ENCODE measurements at regions not wholly inside any gene's neighbourhood (a gene's known extent, or its start where the extent isn't known, plus 50 kb on each side); places are given as distances from the start of the nearest gene placed in this dataset.

DNA sequence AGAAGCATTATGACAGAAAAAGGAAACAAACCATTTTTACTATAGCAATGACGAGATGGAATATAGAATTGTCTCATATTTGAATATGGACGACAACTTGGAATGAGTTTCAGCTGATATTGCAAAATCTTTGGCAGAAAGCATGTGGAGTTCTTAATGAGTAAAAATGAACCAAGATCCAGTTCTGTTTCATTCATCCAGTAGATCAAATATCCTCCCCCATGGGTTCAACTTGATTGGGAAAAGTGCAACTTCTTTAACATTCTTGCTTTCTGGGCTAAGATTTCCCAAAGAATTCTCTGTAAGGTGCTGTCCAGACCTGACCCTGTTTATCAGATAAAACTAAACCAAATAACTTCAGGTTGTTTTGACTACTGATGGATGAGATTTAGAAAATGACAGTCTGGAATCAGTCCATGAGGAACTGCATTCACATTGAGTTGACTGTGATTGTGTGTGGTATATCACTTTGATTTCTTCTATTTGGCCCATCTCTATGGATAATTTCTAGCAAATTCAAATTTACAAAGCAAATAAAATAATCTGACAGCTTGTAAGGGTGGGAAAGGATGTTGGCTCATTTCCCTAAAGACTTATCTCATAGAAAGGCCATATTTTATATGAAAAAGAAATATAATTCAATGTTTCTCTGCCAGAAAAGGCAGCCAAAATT is 267.4 kb downstream of the ADAMTS20 start:
- Histone ChIP-seq H3K4me3 (ENCODE audit: low read depth in 1 of 2, low read length in 2 of 2) (no peak overlapping the region), H3K36me3 (ENCODE audit: insufficient read depth, low read length) (no peaks in the 10 kb centered on the region), H3K4me1 (ENCODE audit: insufficient read depth, low read length) (peaks cover 10% of the 10 kb centered on the region), H3K27ac (ENCODE audit: low read depth, low read length) (no peak overlapping the region), H3K9me3 (ENCODE audit: low read length) (no peaks in the 10 kb centered on the region), H3K27me3 (ENCODE audit: control insufficient read depth in 1 of 2, insufficient read depth in 2 of 2, low read length in 2 of 2) (no peaks in the 10 kb centered on the region), H3K9ac (ENCODE audit: low read length) (no peak overlapping the region)

DNA sequence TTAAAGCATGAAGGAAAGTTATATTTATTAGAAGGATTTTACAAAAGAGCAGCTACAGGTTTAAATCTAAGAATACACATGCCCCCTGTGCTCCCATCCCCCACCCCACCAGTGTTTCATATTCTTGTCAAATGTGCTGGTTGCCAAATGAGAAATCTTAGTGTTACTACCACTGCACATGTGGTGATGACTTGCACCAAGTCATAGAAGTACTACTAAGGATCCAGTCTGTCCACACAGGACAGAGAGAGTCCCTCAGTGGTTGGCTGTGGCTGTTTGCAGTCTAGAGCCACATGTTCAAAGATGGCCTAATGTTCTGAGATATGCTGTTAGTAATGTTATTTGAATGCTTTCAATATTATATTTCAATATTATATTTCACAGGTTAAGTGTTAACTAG is 268.8 kb downstream of the ADAMTS20 start:
- Histone ChIP-seq H3K27me3 (ENCODE audit: control insufficient read depth in 1 of 2, insufficient read depth in 2 of 2, low read length in 2 of 2) (no peaks in the 10 kb centered on the region), H3K9me3 (ENCODE audit: low read length) (no peaks in the 10 kb centered on the region), H3K36me3 (ENCODE audit: insufficient read depth, low read length) (no peaks in the 10 kb centered on the region), H3K4me1 (ENCODE audit: insufficient read depth, low read length) (peaks cover 5% of the 10 kb centered on the region), H3K9ac (ENCODE audit: low read length) (no peak overlapping the region), H3K27ac (ENCODE audit: low read depth, low read length) (no peak overlapping the region), H3K4me3 (ENCODE audit: low read depth in 1 of 2, low read length in 2 of 2) (no peak overlapping the region)

DNA sequence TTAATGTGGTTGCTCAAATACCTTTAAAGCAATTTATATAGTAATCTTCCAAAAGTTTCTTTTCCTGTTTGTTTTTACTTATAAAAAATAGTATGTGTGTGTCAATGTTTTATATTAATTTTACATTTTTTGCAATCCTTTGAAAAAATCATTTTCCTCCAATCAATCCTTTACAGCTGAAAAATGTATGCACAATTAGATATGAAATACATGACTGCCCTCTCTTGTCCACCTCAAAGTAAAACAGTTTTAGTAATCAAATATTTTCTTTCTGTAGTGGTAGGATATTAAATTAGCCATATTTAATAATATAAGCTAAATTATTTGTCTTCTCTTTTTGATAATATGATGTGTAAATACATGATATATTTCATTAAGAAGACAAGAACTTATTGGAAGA is 269.9 kb downstream of the ADAMTS20 start:
- H3K36me3 ChIP-seq (ENCODE audit: insufficient read depth, low read length), result no peaks in the 10 kb centered on the region
- no peak overlapping the region for H3K4me3 ChIP-seq (ENCODE audit: low read depth in 1 of 2, low read length in 2 of 2)
- no peaks in the 10 kb centered on the region for H3K9me3 ChIP-seq (ENCODE audit: low read length)
- no peak overlapping the region for H3K27ac ChIP-seq (ENCODE audit: low read depth, low read length)
- no peaks in the 10 kb centered on the region for H3K27me3 ChIP-seq (ENCODE audit: control insufficient read depth in 1 of 2, insufficient read depth in 2 of 2, low read length in 2 of 2)
- H3K9ac ChIP-seq (ENCODE audit: low read length), result no peak overlapping the region
- no peaks in the 10 kb centered on the region for H3K4me1 ChIP-seq (ENCODE audit: insufficient read depth, low read length)

DNA sequence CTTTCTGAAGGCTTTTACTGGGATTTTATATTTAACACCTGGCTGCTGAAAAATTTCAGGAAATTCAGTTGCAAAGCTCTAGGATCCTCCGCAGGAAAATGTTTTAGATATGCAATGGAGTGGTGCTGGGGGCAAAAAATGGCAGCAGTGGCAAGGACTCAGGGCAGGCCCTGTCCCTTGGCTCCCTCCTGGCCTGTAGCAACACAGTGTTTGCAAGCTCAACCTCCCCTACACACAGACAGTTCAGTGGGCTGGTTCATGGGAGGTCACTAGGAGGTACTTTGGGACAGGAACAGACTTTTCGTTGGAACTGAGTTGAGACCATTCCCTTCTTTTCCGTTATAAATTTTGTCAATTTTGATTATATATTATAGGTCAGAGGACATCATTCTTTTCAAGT is 270.4 kb downstream of the ADAMTS20 start:
- Histone ChIP-seq H3K4me1 (ENCODE audit: insufficient read depth, low read length) (no peaks in the 10 kb centered on the region), H3K4me3 (ENCODE audit: low read depth in 1 of 2, low read length in 2 of 2) (no peak overlapping the region), H3K9ac (ENCODE audit: low read length) (no peak overlapping the region), H3K27ac (ENCODE audit: low read depth, low read length) (no peak overlapping the region), H3K27me3 (ENCODE audit: control insufficient read depth in 1 of 2, insufficient read depth in 2 of 2, low read length in 2 of 2) (no peaks in the 10 kb centered on the region), H3K9me3 (ENCODE audit: low read length) (no peaks in the 10 kb centered on the region), H3K36me3 (ENCODE audit: insufficient read depth, low read length) (no peaks in the 10 kb centered on the region)

DNA sequence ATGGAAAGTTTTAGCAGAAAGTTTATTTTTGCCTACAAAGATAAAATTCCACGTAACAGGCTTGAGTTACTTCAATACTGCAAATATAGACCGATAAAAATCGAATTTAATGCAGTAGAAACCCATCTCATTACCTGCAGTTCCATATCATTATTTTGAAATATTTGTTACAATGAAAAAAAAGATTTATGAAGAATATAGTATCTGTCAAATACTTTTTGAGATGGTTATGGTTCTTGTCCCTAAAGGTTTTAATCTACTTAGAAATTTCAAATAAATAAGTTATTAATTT is 273.5 kb downstream of the ADAMTS20 start:
- no peaks in the 10 kb centered on the region for H3K9me3 ChIP-seq (ENCODE audit: low read length)
- H3K9ac ChIP-seq (ENCODE audit: low read length), result no peak overlapping the region
- no peak overlapping the region for H3K4me3 ChIP-seq (ENCODE audit: low read depth in 1 of 2, low read length in 2 of 2)
- H3K36me3 ChIP-seq (ENCODE audit: insufficient read depth, low read length), result no peaks in the 10 kb centered on the region
- no peaks in the 10 kb centered on the region for H3K27me3 ChIP-seq (ENCODE audit: control insufficient read depth in 1 of 2, insufficient read depth in 2 of 2, low read length in 2 of 2)
- H3K27ac ChIP-seq (ENCODE audit: low read depth, low read length), result no peak overlapping the region
- H3K4me1 ChIP-seq (ENCODE audit: insufficient read depth, low read length), result no peaks in the 10 kb centered on the region

DNA sequence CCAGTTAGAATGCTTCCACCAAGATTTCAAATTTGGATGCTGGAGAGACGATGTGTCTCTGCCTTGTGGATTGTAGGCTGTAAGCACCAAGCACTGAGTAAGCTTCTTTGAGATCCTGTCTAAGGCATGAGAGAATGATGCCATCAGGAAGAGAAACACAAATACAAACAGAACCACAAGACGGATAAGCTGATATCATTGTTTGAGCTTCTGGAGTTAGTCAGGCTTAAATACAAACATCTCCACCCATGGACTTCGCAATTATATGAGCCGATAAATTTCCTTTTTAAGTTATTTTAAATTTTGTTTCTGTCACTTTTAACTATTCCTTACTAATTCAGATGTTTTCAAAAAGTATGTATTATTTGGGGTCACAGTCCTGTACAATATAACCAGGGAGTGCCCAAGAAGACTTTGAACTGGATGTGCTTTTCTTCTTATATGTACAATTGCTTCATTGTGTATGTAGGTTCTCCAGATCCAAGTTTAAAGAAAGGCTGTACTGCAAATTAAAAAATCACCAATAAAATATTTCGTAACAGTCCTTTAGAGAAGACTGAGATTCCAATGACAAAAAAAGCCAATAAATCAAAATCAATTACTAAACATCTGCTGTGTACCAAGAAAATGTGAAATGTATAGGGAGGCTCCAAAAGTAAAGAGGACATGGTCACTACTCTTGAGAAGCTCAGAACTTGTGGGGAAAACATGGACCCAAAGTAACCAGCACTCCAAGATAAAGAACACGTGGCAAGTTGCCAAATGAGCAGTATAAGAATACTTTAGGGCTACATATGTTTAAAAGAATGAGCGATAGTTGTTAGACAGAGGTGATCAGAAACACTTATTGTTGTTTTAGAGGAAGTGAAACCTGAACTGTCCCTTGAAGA is 274.1 kb downstream of the ADAMTS20 start:
- Histone ChIP-seq H3K9ac (ENCODE audit: low read length) (no peak overlapping the region), H3K4me1 (ENCODE audit: insufficient read depth, low read length) (no peaks in the 10 kb centered on the region), H3K9me3 (ENCODE audit: low read length) (no peaks in the 10 kb centered on the region), H3K36me3 (ENCODE audit: insufficient read depth, low read length) (no peaks in the 10 kb centered on the region), H3K27me3 (ENCODE audit: control insufficient read depth in 1 of 2, insufficient read depth in 2 of 2, low read length in 2 of 2) (no peaks in the 10 kb centered on the region), H3K27ac (ENCODE audit: low read depth, low read length) (no peak overlapping the region), H3K4me3 (ENCODE audit: low read depth in 1 of 2, low read length in 2 of 2) (no peak overlapping the region)

DNA sequence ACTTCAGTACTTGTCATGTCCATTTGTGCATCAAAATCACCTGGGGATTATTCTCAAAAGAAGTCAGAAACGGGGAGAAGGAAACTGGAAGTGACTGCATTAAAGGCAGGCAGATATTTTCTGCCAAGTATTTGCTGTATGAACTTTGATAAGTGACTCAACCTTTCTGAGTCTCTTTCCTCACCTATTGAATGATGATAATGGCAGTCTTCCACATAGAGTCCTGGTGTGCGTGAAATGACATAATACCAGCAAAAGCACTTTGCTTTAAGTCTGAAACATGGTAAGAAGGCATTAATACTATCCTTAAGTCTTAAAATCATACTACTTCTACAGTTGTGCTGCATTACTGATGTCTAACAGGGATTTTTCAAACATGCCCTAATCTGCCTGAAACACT is 278.5 kb downstream of the ADAMTS20 start:
- Histone ChIP-seq H3K4me1 (ENCODE audit: insufficient read depth, low read length) (no peaks in the 10 kb centered on the region), H3K36me3 (ENCODE audit: insufficient read depth, low read length) (no peaks in the 10 kb centered on the region), H3K9me3 (ENCODE audit: low read length) (no peaks in the 10 kb centered on the region), H3K27me3 (ENCODE audit: control insufficient read depth in 1 of 2, insufficient read depth in 2 of 2, low read length in 2 of 2) (no peaks in the 10 kb centered on the region), H3K27ac (ENCODE audit: low read depth, low read length) (no peak overlapping the region), H3K4me3 (ENCODE audit: low read depth in 1 of 2, low read length in 2 of 2) (no peak overlapping the region), H3K9ac (ENCODE audit: low read length) (no peak overlapping the region)

DNA sequence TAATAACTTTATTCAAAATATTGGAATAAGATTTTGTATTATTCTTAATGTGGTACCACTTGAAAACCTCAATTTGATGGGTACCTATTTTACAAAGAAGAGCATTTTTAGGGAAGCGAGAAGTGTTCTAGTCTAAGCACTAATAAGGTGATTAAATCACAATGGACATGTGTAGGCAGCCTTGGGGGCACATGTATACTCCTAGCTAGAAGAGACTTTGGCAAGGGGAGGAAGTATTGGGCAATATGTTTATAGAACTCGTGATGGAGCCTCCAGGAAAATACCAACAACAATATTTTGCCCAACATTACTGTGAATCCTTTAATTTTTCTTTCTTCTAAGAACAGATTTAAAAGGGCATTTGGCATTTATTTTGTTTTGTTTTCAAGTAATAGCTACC is 280.3 kb downstream of the ADAMTS20 start:
- no peaks in the 10 kb centered on the region for H3K4me1 ChIP-seq (ENCODE audit: insufficient read depth, low read length)
- H3K9ac ChIP-seq (ENCODE audit: low read length), result no peak overlapping the region
- H3K27ac ChIP-seq (ENCODE audit: low read depth, low read length), result no peak overlapping the region
- no peak overlapping the region for H3K4me3 ChIP-seq (ENCODE audit: low read depth in 1 of 2, low read length in 2 of 2)
- no peaks in the 10 kb centered on the region for H3K27me3 ChIP-seq (ENCODE audit: control insufficient read depth in 1 of 2, insufficient read depth in 2 of 2, low read length in 2 of 2)
- H3K9me3 ChIP-seq (ENCODE audit: low read length), result no peaks in the 10 kb centered on the region
- no peaks in the 10 kb centered on the region for H3K36me3 ChIP-seq (ENCODE audit: insufficient read depth, low read length)

DNA sequence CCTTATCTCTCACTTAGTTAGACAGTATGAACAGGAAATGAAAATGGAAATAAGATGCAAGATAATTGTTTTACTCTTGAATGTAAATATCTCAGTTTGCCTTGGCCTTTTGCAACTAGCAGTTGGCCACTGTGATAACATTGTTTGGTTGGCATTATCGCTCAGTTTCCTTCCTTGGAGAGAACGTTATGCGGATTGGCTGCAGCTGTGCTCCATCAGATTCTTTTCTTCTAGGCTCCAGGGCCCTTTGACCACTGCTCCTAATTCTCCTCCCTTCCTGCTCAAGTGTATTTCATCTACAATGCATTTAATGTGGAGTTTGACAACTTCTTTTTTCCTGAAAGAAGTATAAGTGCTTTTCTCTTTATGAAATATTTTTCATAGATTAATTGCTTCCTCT is 284.2 kb downstream of the ADAMTS20 start:
- H3K9me3 ChIP-seq (ENCODE audit: low read length), result no peaks in the 10 kb centered on the region
- H3K4me3 ChIP-seq (ENCODE audit: low read depth in 1 of 2, low read length in 2 of 2), result no peak overlapping the region
- H3K27ac ChIP-seq (ENCODE audit: low read depth, low read length), result no peak overlapping the region
- no peaks in the 10 kb centered on the region for H3K36me3 ChIP-seq (ENCODE audit: insufficient read depth, low read length)
- H3K9ac ChIP-seq (ENCODE audit: low read length), result no peak overlapping the region
- H3K4me1 ChIP-seq (ENCODE audit: insufficient read depth, low read length), result no peaks in the 10 kb centered on the region
- H3K27me3 ChIP-seq (ENCODE audit: control insufficient read depth in 1 of 2, insufficient read depth in 2 of 2, low read length in 2 of 2), result no peaks in the 10 kb centered on the region

DNA sequence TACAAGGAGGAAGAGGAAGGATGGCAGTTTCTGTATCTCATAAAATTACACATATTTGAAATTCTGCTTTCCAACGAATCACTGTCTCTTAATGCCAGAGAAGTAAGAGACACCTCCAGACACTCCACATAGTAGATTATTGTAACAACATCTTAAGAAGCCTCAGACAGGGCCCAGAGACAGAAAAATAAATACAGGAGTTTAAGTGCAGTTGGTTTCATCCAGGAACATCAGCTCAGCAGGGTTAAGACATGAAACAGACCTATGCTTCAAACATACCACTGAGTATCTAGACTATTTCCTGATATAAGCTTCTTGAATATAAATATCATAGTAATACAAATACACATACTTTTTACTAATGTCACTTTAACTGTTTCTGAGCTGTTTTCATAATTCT is 290.3 kb downstream of the ADAMTS20 start:
- no peak overlapping the region for H3K27ac ChIP-seq (ENCODE audit: low read depth, low read length)
- H3K4me1 ChIP-seq (ENCODE audit: insufficient read depth, low read length), result no peaks in the 10 kb centered on the region
- no peak overlapping the region for H3K4me3 ChIP-seq (ENCODE audit: low read depth in 1 of 2, low read length in 2 of 2)
- no peak overlapping the region for H3K9ac ChIP-seq (ENCODE audit: low read length)
- H3K27me3 ChIP-seq (ENCODE audit: control insufficient read depth in 1 of 2, insufficient read depth in 2 of 2, low read length in 2 of 2), result no peaks in the 10 kb centered on the region
- H3K36me3 ChIP-seq (ENCODE audit: insufficient read depth, low read length), result no peaks in the 10 kb centered on the region
- no peaks in the 10 kb centered on the region for H3K9me3 ChIP-seq (ENCODE audit: low read length)

DNA sequence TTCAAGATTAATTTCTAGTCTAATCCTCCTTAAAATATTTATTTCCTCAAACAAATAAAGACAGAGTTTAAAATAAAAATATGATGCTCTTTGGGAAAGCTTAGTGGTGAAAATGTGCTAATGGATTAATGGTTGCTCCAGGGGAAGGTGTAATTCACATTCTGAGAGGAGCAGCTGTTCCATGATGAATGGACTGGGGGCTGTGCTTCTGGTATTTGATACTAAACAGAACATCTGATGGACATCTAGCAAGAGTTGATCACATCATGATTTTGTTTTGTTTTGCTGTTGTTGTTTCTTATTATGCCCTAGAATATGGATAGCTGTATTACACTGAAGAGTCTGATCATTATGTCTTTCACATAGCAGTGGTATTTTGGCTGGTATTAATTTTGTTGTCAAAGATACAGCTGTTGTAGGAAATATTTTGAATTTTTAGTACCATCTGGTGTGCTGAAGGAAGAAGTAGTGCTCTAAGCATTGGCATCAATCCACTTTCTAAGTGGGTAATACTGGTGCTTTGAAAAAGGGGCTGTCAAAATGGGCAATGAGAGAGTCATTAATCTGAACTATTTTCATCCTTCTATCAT is 296.4 kb downstream of the ADAMTS20 start:
- no peaks in the 10 kb centered on the region for H3K27me3 ChIP-seq (ENCODE audit: control insufficient read depth in 1 of 2, insufficient read depth in 2 of 2, low read length in 2 of 2)
- no peak overlapping the region for H3K4me3 ChIP-seq (ENCODE audit: low read depth in 1 of 2, low read length in 2 of 2)
- H3K27ac ChIP-seq (ENCODE audit: low read depth, low read length), result no peak overlapping the region
- no peaks in the 10 kb centered on the region for H3K4me1 ChIP-seq (ENCODE audit: insufficient read depth, low read length)
- no peak overlapping the region for H3K9ac ChIP-seq (ENCODE audit: low read length)
- no peaks in the 10 kb centered on the region for H3K9me3 ChIP-seq (ENCODE audit: low read length)
- no peaks in the 10 kb centered on the region for H3K36me3 ChIP-seq (ENCODE audit: insufficient read depth, low read length)
